ENCODE measurements at regions not wholly inside any gene's neighbourhood (a gene's known extent, or its start where the extent isn't known, plus 50 kb on each side); places are given as distances from the start of the nearest gene placed in this dataset.
"Not testable (repeated sequence)": the region's sequence is repeated elsewhere in the genome, so short reads cannot be mapped to it uniquely, and the experiment has no call there.

DNA sequence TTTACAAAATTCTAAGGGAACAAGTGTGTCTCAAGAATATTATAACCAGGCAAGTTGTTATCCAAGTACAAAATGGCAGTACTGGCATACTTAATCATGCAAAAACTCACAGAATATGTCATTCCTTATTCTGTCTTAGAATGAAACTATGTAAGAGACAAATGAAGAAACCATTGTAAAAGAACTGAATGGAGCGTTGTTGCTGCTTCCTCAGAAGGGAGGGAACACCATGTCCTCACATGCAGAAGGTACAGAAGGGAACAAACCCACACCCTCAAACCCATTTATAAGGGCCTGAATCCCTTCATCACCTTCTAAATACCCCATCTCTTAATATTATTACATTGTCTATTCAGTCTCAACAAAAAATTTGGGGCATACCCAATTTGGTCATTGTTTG lies 960.0 kb downstream of the LTN1 start:
- not testable (repeated sequence) for H3K4me3 ChIP-seq (ENCODE audit: low read depth, low read length); FAIRE-seq; H3K27me3 ChIP-seq (ENCODE audit: control insufficient read depth, insufficient read depth, low read length); H3K36me3 ChIP-seq (ENCODE audit: control insufficient read depth, insufficient read depth, low read length); DNase-seq (ENCODE audit: low read depth)

DNA sequence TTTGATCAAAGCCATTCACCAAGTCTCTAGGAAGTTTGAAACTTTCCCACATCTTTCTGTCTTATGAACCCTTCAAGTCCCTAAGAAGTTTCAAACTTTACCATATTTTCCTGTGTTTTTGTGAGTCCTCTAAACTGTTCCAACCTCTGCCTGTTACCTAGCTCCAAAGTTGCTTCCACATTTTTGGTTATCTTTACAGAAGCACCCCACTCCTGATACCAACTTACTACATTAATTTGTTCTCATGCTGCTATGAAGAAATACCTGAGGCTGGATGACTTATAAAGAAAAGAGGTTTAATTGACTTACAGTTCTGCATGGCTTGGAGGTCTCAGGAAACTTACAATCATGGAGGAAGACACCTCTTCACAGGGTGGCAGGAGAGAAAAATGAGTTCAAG lies 961.6 kb downstream of the LTN1 start:
- not testable (repeated sequence) for DNase-seq (ENCODE audit: low read depth); H3K36me3 ChIP-seq (ENCODE audit: control insufficient read depth, insufficient read depth, low read length); H3K27me3 ChIP-seq (ENCODE audit: control insufficient read depth, insufficient read depth, low read length); FAIRE-seq; H3K4me3 ChIP-seq (ENCODE audit: low read depth, low read length)

DNA sequence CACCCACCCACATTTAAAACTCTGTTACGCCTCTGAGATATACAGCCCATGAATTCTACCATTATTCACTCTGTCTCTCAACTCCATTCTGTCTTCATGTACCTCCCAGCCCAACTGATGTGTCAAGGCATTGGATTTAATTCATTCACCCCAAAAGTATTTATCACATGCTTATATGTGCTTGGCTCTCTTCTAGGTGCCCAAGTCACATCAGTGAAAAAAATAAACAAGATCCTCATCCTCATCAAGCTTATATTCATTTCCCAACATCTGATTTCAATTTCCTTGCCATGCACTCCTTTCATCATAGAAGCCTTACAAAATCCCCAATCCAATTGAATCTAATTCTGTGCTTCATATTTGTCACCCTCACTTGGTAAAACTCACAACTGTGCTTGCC lies 967.6 kb downstream of the LTN1 start:
- DNase-seq (ENCODE audit: low read depth) (no peak), FAIRE-seq (no peak)
- Histone ChIP-seq H3K27me3 (ENCODE audit: control insufficient read depth, insufficient read depth, low read length) (no peaks in the 10 kb centered on the region), H3K36me3 (ENCODE audit: control insufficient read depth, insufficient read depth, low read length) (no peaks in the 10 kb centered on the region), H3K4me3 (ENCODE audit: low read depth, low read length) (no peak overlapping the region)
- TF ChIP-seq, protein P1, sequence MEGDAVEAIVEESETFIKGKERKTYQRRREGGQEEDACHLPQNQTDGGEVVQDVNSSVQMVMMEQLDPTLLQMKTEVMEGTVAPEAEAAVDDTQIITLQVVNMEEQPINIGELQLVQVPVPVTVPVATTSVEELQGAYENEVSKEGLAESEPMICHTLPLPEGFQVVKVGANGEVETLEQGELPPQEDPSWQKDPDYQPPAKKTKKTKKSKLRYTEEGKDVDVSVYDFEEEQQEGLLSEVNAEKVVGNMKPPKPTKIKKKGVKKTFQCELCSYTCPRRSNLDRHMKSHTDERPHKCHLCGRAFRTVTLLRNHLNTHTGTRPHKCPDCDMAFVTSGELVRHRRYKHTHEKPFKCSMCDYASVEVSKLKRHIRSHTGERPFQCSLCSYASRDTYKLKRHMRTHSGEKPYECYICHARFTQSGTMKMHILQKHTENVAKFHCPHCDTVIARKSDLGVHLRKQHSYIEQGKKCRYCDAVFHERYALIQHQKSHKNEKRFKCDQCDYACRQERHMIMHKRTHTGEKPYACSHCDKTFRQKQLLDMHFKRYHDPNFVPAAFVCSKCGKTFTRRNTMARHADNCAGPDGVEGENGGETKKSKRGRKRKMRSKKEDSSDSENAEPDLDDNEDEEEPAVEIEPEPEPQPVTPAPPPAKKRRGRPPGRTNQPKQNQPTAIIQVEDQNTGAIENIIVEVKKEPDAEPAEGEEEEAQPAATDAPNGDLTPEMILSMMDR (IDR thresholded peaks at IDR 0.05; ENCODE audit: insufficient read depth, low read length, severe bottlenecking) = no peak

DNA sequence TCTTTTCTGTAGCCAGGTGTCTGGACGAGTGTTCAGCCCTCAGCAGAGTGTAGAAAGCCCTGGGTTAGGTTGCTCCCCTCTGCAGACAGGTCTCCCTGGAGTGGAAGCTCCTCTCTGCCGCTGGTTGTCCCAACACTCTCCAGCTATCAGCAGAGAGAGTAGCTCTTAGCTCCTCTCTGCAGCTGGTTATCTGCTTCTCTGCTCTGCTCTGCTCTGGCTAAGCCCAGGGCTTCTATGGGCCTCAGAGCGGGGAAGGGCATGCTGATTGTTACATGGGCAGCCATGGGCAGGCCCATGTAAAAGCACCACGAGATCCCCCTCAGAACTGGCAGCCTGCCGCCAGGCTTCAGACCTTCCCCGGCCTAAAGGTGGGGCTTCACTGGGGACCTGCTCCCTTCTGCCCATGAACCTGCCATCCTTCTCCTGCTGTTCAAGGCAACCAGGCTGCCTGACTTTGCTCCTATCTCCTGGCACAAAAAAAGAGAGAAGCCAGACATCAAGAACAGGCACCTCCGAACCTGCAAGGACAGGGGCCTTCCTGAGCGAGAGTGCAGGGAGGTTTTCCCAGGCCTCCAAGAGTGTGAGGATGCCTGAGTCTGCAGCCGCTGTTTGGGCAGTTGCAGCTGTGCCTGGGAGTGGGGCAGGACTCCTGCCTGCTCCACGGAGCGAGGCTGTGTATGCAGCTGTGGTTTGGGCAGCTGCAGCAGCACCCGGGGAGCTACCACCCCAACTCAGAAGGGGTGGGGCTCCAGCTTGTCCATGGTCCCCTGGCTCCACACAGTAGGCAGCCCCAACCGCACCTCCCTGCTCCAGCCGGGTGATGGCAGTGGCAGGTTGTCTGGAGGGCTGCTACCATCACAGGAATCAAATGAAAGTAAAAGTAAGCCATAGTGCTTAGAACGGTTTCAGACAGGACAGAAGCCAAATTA lies 973.7 kb downstream of the LTN1 start:
- Histone ChIP-seq H3K36me3 (ENCODE audit: control insufficient read depth, insufficient read depth, low read length) (no peaks in the 10 kb centered on the region), H3K4me3 (ENCODE audit: low read depth, low read length) (no peak overlapping the region), H3K27me3 (ENCODE audit: control insufficient read depth, insufficient read depth, low read length) (no peaks in the 10 kb centered on the region)
- FAIRE-seq = no peak
- TF ChIP-seq, protein P1 (IDR thresholded peaks at IDR 0.05; ENCODE audit: insufficient read depth, low read length, severe bottlenecking) = no peak
- no peak for DNase-seq (ENCODE audit: low read depth)

DNA sequence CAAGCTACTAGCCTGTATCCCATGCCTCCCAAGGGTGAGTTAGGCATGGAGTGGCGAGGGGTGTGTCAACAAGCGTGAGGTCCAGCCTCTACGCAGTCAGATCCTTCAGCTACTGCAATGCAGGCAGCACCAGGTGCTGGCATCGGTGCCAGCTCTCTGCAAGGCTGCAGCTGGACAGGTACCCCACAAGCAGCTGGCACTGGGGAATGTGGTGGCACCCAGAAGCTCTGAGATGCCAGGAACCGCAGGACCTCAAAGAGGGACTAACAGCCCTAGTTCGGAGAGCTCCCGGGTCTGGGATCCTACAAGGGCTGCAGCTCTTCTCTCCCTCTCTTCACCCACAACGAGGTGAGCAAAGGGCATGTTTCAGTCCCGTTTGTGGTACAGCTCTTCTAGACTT lies 974.5 kb downstream of the LTN1 start:
- Histone ChIP-seq H3K36me3 (ENCODE audit: control insufficient read depth, insufficient read depth, low read length) (no peaks in the 10 kb centered on the region), H3K27me3 (ENCODE audit: control insufficient read depth, insufficient read depth, low read length) (no peaks in the 10 kb centered on the region), H3K4me3 (ENCODE audit: low read depth, low read length) (no peak overlapping the region)
- FAIRE-seq (no peak), DNase-seq (ENCODE audit: low read depth) (no peak)
- TF ChIP-seq, protein P1 (IDR thresholded peaks at IDR 0.05; ENCODE audit: insufficient read depth, low read length, severe bottlenecking) = no peak

DNA sequence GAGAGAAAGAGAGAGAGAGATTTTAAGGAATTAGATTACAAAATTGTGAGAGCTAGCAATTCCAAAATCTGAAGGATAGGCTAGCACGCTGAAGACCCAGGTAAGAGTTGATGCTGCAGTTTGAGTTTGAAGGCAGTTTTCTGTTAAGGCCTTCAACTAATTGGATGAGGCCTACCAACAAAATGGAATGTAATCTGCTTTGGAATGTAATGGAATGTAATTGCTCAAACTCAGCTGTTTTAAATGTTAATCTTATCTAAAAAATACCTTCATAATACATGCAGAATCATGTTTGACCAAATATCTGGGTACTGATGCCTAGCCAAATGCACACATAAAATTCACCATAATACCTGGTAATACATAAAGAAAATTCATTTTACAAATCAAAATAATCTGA lies 976.1 kb downstream of the LTN1 start:
- TF ChIP-seq, protein P1 (IDR thresholded peaks at IDR 0.05; ENCODE audit: insufficient read depth, low read length, severe bottlenecking) = no peak
- H3K36me3 ChIP-seq (ENCODE audit: control insufficient read depth, insufficient read depth, low read length) = no peaks in the 10 kb centered on the region
- DNase-seq (ENCODE audit: low read depth) = no peak
- FAIRE-seq = no peak
- H3K4me3 ChIP-seq (ENCODE audit: low read depth, low read length) = no peak overlapping the region
- H3K27me3 ChIP-seq (ENCODE audit: control insufficient read depth, insufficient read depth, low read length) = no peaks in the 10 kb centered on the region

DNA sequence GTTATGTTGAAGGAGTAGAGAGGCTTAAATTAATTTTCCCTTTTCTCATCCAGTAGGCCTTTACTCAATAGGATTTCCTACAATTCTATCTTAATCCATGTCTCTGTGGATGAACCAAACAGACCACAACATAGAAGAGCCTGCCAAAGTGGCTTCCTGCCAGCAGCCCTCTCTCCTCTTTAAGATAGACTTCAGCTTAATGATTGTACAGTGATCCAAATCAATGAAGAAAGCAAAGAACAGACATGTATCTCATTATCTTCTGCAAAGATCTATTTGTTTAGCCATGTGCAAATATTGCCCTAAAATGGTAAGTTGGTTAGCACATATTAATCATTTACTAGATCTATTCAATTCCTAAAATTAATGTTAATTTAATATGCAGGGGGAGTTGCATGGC lies 979.6 kb downstream of the LTN1 start:
- H3K27me3 ChIP-seq (ENCODE audit: control insufficient read depth, insufficient read depth, low read length); H3K4me3 ChIP-seq (ENCODE audit: low read depth, low read length); DNase-seq (ENCODE audit: low read depth); FAIRE-seq; H3K36me3 ChIP-seq (ENCODE audit: control insufficient read depth, insufficient read depth, low read length): not testable (repeated sequence)

DNA sequence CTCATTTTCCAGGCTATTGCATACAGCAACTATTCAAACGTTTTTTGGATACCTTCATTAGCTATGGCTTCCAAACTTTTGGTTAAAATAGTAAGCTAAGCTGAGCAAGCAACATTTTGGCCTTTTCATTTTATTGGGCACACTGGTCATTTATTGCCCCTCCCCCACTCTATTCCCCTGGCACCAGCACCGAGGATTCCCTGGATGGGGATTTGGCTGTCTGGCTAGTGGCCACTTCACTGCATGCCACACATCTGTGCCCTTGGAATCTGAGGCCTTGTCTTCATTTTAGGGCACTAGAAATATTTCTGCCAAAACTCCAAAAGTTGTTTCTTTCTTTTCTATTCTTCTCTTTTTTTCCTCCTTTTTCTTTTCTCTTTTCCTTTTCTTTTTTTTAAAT lies 980.7 kb downstream of the LTN1 start:
- H3K27me3 ChIP-seq (ENCODE audit: control insufficient read depth, insufficient read depth, low read length); H3K36me3 ChIP-seq (ENCODE audit: control insufficient read depth, insufficient read depth, low read length); FAIRE-seq; H3K4me3 ChIP-seq (ENCODE audit: low read depth, low read length); DNase-seq (ENCODE audit: low read depth): not testable (repeated sequence)

DNA sequence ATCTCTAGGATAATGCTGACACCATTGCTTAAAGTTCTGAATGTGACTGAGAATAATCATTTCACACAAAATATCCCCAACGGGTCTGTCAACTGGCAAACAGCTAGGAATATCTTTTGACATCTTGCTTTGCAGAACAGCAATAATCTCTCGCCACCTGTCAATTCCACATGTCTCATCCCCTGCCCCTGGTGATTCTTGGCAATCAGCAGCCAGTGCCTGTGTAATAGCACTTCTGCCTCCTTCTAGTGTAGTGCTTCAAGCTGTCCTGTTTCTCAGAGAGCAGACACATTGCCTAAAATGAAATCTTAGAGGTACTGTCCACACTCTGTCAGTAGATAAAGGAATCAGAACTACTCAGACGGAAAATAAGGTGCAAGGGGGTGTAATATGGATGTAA lies 984.4 kb downstream of the LTN1 start:
- not testable (repeated sequence) for DNase-seq (ENCODE audit: low read depth); H3K4me3 ChIP-seq (ENCODE audit: low read depth, low read length); FAIRE-seq; H3K27me3 ChIP-seq (ENCODE audit: control insufficient read depth, insufficient read depth, low read length); H3K36me3 ChIP-seq (ENCODE audit: control insufficient read depth, insufficient read depth, low read length)

DNA sequence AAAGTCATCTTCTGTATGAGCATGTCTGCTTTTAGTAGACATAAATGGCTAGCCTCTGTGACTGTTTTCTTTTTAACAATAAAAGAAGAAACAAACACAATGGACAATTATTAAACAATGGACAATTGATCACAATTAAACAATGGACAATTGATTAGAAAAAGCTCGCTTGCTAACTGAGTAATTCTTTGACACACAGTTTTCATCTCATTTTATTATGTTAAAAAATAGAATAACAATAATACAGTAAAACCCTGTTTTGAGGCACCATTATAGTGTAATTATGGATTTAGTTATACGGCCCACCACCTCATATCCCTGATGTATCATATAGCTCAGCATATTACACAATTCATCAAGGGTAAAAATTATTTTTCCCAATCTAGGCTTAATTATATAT lies 989.0 kb downstream of the LTN1 start:
- not testable (repeated sequence) for FAIRE-seq; H3K4me3 ChIP-seq (ENCODE audit: low read depth, low read length); DNase-seq (ENCODE audit: low read depth); H3K36me3 ChIP-seq (ENCODE audit: control insufficient read depth, insufficient read depth, low read length); H3K27me3 ChIP-seq (ENCODE audit: control insufficient read depth, insufficient read depth, low read length)
